ENCODE measurements at regions not wholly inside any gene's neighbourhood (a gene's known extent, or its start where the extent isn't known, plus 50 kb on each side); places are given as distances from the start of the nearest gene placed in this dataset.

GRCh38 chr6:40900791-40901190, 138.2 kb downstream of the UNC5CL start:
- no peaks in the 10 kb centered on the region for H3K9me2 ChIP-seq (replicated peaks; ENCODE audit: insufficient read depth, low read length)
- no peaks in the 10 kb centered on the region for H3K27me3 ChIP-seq (replicated peaks; ENCODE audit: insufficient read depth, low read length)
- H3F3A ChIP-seq (ENCODE audit: insufficient read depth, low read length): no peaks in the 10 kb centered on the region
- H3K4me3 ChIP-seq (ENCODE audit: low read length): no peak overlapping the region
- no peaks in the 10 kb centered on the region for H3K79me2 ChIP-seq (ENCODE audit: low read length)
- no peaks in the 10 kb centered on the region for H3K36me3 ChIP-seq (replicated peaks; ENCODE audit: insufficient read depth, low read length)
- H3K9me3 ChIP-seq (replicated peaks; ENCODE audit: insufficient read depth, low read length): no peaks in the 10 kb centered on the region
- H3K27ac ChIP-seq (ENCODE audit: low read length): no peak overlapping the region
- H4K20me1 ChIP-seq (ENCODE audit: insufficient read depth, low read length): no peaks in the 10 kb centered on the region
- H3K4me2 ChIP-seq (ENCODE audit: low read depth, low read length): no peak overlapping the region
- no peak overlapping the region for H2AFZ ChIP-seq (ENCODE audit: low read length)
- no peaks in the 10 kb centered on the region for H3K4me1 ChIP-seq (ENCODE audit: low read length)
- TF ChIP-seq EZH2 (optimal IDR thresholded peaks at IDR 0.05; ENCODE audit: low read depth, low read length): no peak
- TF ChIP-seq CTCF (IDR thresholded peaks at IDR 0.05; ENCODE audit: low read length): no peak
- no peak for TF ChIP-seq EZH2phosphoT487 (IDR thresholded peaks at IDR 0.05; ENCODE audit: low read length)
- DNase-seq: no peak
- H3K9ac ChIP-seq (ENCODE audit: low read length): no peak overlapping the region

- no peaks in the 10 kb centered on the region for H3K9me3 ChIP-seq (replicated peaks; ENCODE audit: insufficient read depth, low read length)
- TF ChIP-seq CTCF (IDR thresholded peaks at IDR 0.05; ENCODE audit: low read length) (no peak), EZH2phosphoT487 (IDR thresholded peaks at IDR 0.05; ENCODE audit: low read length) (no peak), EZH2 (optimal IDR thresholded peaks at IDR 0.05; ENCODE audit: low read depth, low read length) (no peak)
- H3K79me2 ChIP-seq (ENCODE audit: low read length): no peaks in the 10 kb centered on the region
- H3F3A ChIP-seq (ENCODE audit: insufficient read depth, low read length): no peaks in the 10 kb centered on the region
- H3K4me1 ChIP-seq (ENCODE audit: low read length): no peaks in the 10 kb centered on the region
- no peaks in the 10 kb centered on the region for H3K36me3 ChIP-seq (replicated peaks; ENCODE audit: insufficient read depth, low read length)
- no peaks in the 10 kb centered on the region for H3K27me3 ChIP-seq (replicated peaks; ENCODE audit: insufficient read depth, low read length)
- H3K27ac ChIP-seq (ENCODE audit: low read length): no peak overlapping the region
- H4K20me1 ChIP-seq (ENCODE audit: insufficient read depth, low read length): no peaks in the 10 kb centered on the region
- H3K4me3 ChIP-seq (ENCODE audit: low read length): no peak overlapping the region
- no peaks in the 10 kb centered on the region for H3K9me2 ChIP-seq (replicated peaks; ENCODE audit: insufficient read depth, low read length)
- DNase-seq: no peak
- H2AFZ ChIP-seq (ENCODE audit: low read length): no peak overlapping the region
- H3K9ac ChIP-seq (ENCODE audit: low read length): no peak overlapping the region
- no peak overlapping the region for H3K4me2 ChIP-seq (ENCODE audit: low read depth, low read length)
These were observed 139.3 kb downstream of the UNC5CL start for GRCh38 chr6:40899684-40900155.

GRCh38 chr6:40898073-40898472, 140.9 kb downstream of the UNC5CL start:
- H3K9ac ChIP-seq (ENCODE audit: low read length): no peak overlapping the region
- no peaks in the 10 kb centered on the region for H3K27me3 ChIP-seq (replicated peaks; ENCODE audit: insufficient read depth, low read length)
- no peaks in the 10 kb centered on the region for H3K36me3 ChIP-seq (replicated peaks; ENCODE audit: insufficient read depth, low read length)
- no peak overlapping the region for H3K4me2 ChIP-seq (ENCODE audit: low read depth, low read length)
- H4K20me1 ChIP-seq (ENCODE audit: insufficient read depth, low read length): no peaks in the 10 kb centered on the region
- no peaks in the 10 kb centered on the region for H3F3A ChIP-seq (ENCODE audit: insufficient read depth, low read length)
- H3K27ac ChIP-seq (ENCODE audit: low read length): no peak overlapping the region
- no peaks in the 10 kb centered on the region for H3K9me2 ChIP-seq (replicated peaks; ENCODE audit: insufficient read depth, low read length)
- H3K79me2 ChIP-seq (ENCODE audit: low read length): no peaks in the 10 kb centered on the region
- no peak for DNase-seq
- H2AFZ ChIP-seq (ENCODE audit: low read length): no peak overlapping the region
- TF ChIP-seq EZH2 (optimal IDR thresholded peaks at IDR 0.05; ENCODE audit: low read depth, low read length) (no peak), CTCF (IDR thresholded peaks at IDR 0.05; ENCODE audit: low read length) (no peak), EZH2phosphoT487 (IDR thresholded peaks at IDR 0.05; ENCODE audit: low read length) (no peak)
- no peak overlapping the region for H3K4me3 ChIP-seq (ENCODE audit: low read length)
- no peaks in the 10 kb centered on the region for H3K4me1 ChIP-seq (ENCODE audit: low read length)
- no peaks in the 10 kb centered on the region for H3K9me3 ChIP-seq (replicated peaks; ENCODE audit: insufficient read depth, low read length)

Data from MM.1S (cell line).